ENCODE measurements at regions not wholly inside any gene's neighbourhood (a gene's known extent, or its start where the extent isn't known, plus 50 kb on each side); places are given as distances from the start of the nearest gene placed in this dataset.

GRCh38 chr6:156630613-156631302, 146.4 kb upstream of the ARID1B start:
- no peak for TF ChIP-seq CTCF (IDR thresholded peaks at IDR 0.05)
- no peak for TF ChIP-seq POLR2A (IDR thresholded peaks at IDR 0.05)

Data from sigmoid colon (tissue), 3 donors.